Body of pancreas (tissue), 4 donors: ENCODE measurements at regions not wholly inside any gene's neighbourhood (a gene's known extent, or its start where the extent isn't known, plus 50 kb on each side); places are given as distances from the start of the nearest gene placed in this dataset.

Experiments used
- POLR2A ChIP-seq, 3 donors: fragments of 450-650 bp; IDR thresholded peaks; one replicate each; pipeline ENCODE4 v1.6.1; 2016; ENCODE audit warnings: antibody characterized with exemption in 3 of 3, mild to moderate bottlenecking in 2 of 3
- TF ChIP-seq, protein P1 (sequence below), 7 experiments: fragments of 450-650 bp in 4 of 7; fragments of 200-600 bp in 3 of 7; sonication (generic) in 3 of 7; IDR thresholded peaks; one replicate each; pipeline ENCODE4 v1.5.1; 2016 to 2019; ENCODE audit warnings: antibody characterized with exemption in 7 of 7

DNA sequence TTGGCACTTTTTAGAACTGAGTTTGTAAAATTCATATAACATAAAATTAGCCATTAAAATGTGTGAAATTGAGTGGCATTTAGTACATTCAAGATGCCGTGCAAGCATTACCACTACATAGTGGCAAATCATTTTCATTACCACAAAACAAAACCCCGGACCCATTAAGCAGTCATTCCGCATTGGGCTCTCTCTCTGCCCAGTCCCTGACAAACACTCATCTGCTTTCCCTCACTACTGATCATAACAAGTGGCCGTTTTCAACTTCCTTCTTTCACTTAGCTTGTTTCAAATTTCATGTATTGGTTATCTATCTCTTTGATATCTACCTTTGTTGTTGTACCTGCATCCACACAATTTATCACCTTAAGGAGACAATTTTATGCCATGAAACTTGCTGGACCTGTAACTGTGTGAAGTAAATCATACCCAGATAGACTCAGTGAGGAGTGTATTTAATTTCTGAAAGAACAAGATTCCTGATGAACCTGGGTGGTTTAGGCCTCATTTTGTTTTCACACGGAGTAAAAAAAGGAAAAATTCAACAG is 202.1 kb downstream of the OR13H1 start:
- TF ChIP-seq, protein P1, sequence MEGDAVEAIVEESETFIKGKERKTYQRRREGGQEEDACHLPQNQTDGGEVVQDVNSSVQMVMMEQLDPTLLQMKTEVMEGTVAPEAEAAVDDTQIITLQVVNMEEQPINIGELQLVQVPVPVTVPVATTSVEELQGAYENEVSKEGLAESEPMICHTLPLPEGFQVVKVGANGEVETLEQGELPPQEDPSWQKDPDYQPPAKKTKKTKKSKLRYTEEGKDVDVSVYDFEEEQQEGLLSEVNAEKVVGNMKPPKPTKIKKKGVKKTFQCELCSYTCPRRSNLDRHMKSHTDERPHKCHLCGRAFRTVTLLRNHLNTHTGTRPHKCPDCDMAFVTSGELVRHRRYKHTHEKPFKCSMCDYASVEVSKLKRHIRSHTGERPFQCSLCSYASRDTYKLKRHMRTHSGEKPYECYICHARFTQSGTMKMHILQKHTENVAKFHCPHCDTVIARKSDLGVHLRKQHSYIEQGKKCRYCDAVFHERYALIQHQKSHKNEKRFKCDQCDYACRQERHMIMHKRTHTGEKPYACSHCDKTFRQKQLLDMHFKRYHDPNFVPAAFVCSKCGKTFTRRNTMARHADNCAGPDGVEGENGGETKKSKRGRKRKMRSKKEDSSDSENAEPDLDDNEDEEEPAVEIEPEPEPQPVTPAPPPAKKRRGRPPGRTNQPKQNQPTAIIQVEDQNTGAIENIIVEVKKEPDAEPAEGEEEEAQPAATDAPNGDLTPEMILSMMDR (IDR thresholded peaks at IDR 0.05) = no peak
- TF ChIP-seq POLR2A (IDR thresholded peaks at IDR 0.05) = no peak
